Mesendoderm (in vitro differentiated cells): ENCODE measurements at regions not wholly inside any gene's neighbourhood (a gene's known extent, or its start where the extent isn't known, plus 50 kb on each side); places are given as distances from the start of the nearest gene placed in this dataset.

Experiments used
- DNase-seq: peaks from one replicate; pipeline ENCODE4 v3.0.0; 2013
- H2AK5ac ChIP-seq: 2 replicates; pipeline ENCODE4 v1.6.1; 2013; ENCODE audit warnings: low read length, inconsistent platforms
- H2BK120ac ChIP-seq: 2 replicates; pipeline ENCODE4 v1.6.1; 2013; ENCODE audit warnings: low read depth, mild to moderate bottlenecking, low read length, moderate library complexity, mixed read lengths
- H2BK15ac ChIP-seq: replicated peaks from 2 replicates; pipeline ENCODE4 v1.6.1; 2013; ENCODE audit warnings: low read depth, mild to moderate bottlenecking, moderate library complexity
- H2BK5ac ChIP-seq: 2 replicates; pipeline ENCODE4 v1.6.1; 2013; ENCODE audit warnings: low read length, inconsistent platforms
- H3K18ac ChIP-seq: 2 replicates; pipeline ENCODE4 v1.6.1; 2013; ENCODE audit warnings: mild to moderate bottlenecking, low read length, mixed read lengths
- H3K23ac ChIP-seq: one replicate; pipeline ENCODE4 v1.6.1; 2013; ENCODE audit warnings: low read length
- H3K27ac ChIP-seq: 2 replicates; pipeline ENCODE4 v1.5.1; 2013; ENCODE audit warnings: low read depth, mild to moderate bottlenecking, inconsistent platforms, low read length, moderate library complexity
- H3K27me3 ChIP-seq: 2 replicates; pipeline ENCODE4 v1.6.1; 2013; ENCODE audit warnings: low read length, control low read depth, mild to moderate bottlenecking, inconsistent platforms; ENCODE audit not compliant: insufficient read depth, poor library complexity
- H3K36me3 ChIP-seq: 2 replicates; pipeline ENCODE4 v1.6.1; 2013; ENCODE audit warnings: low read length, inconsistent platforms; ENCODE audit not compliant: control insufficient read depth, insufficient read depth
- H3K4ac ChIP-seq: one replicate; pipeline ENCODE4 v1.6.1; 2013; ENCODE audit warnings: low read depth, mild to moderate bottlenecking, low read length, moderate library complexity
- H3K4me1 ChIP-seq: 2 replicates; pipeline ENCODE4 v1.6.1; 2013; ENCODE audit warnings: low read depth, low read length, inconsistent platforms; ENCODE audit not compliant: control insufficient read depth
- H3K4me2 ChIP-seq: 2 replicates; pipeline ENCODE4 v1.6.1; 2013; ENCODE audit warnings: low read length
- H3K4me3 ChIP-seq: 2 replicates; pipeline ENCODE4 v1.5.1; 2013; ENCODE audit warnings: mild to moderate bottlenecking, low read length
- H3K56ac ChIP-seq: one replicate; pipeline ENCODE4 v1.6.1; 2013; ENCODE audit warnings: low read length
- H3K79me1 ChIP-seq: 2 replicates; pipeline ENCODE4 v1.6.1; 2013; ENCODE audit warnings: low read length, inconsistent platforms
- H3K79me2 ChIP-seq: 2 replicates; pipeline ENCODE4 v1.6.1; 2013; ENCODE audit warnings: mild to moderate bottlenecking, low read length; ENCODE audit not compliant: control insufficient read depth, insufficient read depth
- H3K9ac ChIP-seq: 2 replicates; pipeline ENCODE4 v1.6.1; 2013; ENCODE audit warnings: low read length, inconsistent platforms
- H4K5ac ChIP-seq: one replicate; pipeline ENCODE4 v1.6.1; 2013; ENCODE audit warnings: low read length
- H4K8ac ChIP-seq: one replicate; pipeline ENCODE4 v1.6.1; 2013; ENCODE audit warnings: low read depth, mild to moderate bottlenecking, control low read depth, low read length, moderate library complexity
- WGBS: extraction: QIAGEN DNeasy Blood & Tissue Kit; methylation state at CpG from one replicate; pipeline ENCODE4 v1.1.7; 2013; ENCODE audit warnings: low lambda C conversion rate, missing lambda C conversion rate; ENCODE audit not compliant: insufficient coverage; ENCODE audit errors: extremely low coverage; 5-methylcytosine and 5-hydroxymethylcytosine counted together

DNA sequence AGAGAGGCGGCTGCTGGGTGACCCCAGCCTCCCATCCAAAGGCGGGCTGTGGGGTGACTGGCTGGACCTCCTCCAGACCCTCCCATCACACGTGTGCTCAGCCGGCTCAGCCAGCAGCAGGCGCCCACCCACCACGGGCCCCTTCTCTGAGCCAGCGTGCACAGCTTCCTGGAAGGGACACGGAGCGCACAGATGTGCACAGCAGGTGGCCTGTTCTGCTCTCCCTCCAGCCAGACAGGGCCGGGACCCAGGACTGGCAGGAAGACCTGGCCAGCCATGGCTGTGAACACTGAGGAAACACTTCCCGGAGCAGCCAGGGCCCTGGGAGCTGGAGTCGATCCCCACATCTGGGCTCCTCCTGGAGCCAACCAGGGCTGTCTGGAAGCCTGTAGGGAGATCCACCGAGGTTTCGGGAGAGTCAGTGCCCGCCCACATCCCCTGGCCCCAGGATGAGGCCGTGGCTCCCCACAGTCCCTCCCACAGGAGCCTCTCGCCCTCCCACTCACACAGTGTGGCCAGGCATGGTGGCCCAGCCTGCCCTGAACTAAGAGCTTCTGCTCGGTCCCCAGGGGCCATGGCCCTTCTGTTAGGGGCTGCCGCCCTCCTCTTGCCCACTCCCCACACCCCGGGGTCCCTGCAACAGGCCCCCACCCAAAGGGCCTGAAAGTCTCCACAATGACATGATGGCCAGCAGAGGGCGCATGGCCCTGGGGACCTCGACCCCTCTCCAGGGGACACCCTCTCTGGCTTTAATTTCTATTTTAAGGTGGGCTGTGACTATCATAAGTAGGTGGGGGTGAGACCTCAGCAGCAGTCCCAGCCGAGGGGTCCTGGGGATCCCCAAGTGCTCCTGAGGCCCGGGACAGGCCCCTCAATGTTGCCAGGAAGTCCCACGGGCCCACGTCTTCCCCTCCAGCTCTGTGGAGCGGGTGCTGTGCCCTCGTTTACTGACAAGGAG, 90.6 kb upstream of the FGF3 start:
- no peaks in the 10 kb centered on the region for H3K36me3 ChIP-seq
- H2BK15ac ChIP-seq = no peak overlapping the region
- no CpG with 5 or more reads among the region's 28 CpGs for WGBS
- no peak overlapping the region for H3K18ac ChIP-seq
- H3K79me1 ChIP-seq = no peaks in the 10 kb centered on the region
- peak overlapping the region; percentile 38 for H2AK5ac ChIP-seq
- no peak overlapping the region for H2BK120ac ChIP-seq
- no peak overlapping the region for H2BK5ac ChIP-seq
- H3K9ac ChIP-seq = no peak overlapping the region
- no peaks in the 10 kb centered on the region for H3K4me1 ChIP-seq
- peak overlapping the region; percentile 15 for H3K56ac ChIP-seq
- H3K79me2 ChIP-seq = no peaks in the 10 kb centered on the region
- no peak overlapping the region for H3K4me2 ChIP-seq
- no peak overlapping the region for H3K4me3 ChIP-seq
- H3K23ac ChIP-seq = no peak overlapping the region
- no peak overlapping the region for H4K8ac ChIP-seq
- H3K4ac ChIP-seq = no peak overlapping the region
- DNase-seq = no peak
- H4K5ac ChIP-seq = no peak overlapping the region
- no peaks in the 10 kb centered on the region for H3K27me3 ChIP-seq
- H3K27ac ChIP-seq = no peak overlapping the region

GRCh38 chr11:69910519-69911309, 91.5 kb upstream of the FGF3 start:
- Histone ChIP-seq H3K27me3 (no peaks in the 10 kb centered on the region), H3K9ac (no peak overlapping the region), H3K4me2 (no peak overlapping the region), H2BK5ac (no peak overlapping the region), H3K23ac (no peak overlapping the region), H3K4me3 (no peak overlapping the region), H3K56ac (peak overlapping the region; percentile 15), H4K8ac (no peak overlapping the region), H3K4ac (no peak overlapping the region), H3K18ac (no peak overlapping the region), H2BK15ac (no peak overlapping the region), H2AK5ac (peak overlapping the region; percentile 38), H3K27ac (no peak overlapping the region), H4K5ac (no peak overlapping the region), H3K4me1 (no peaks in the 10 kb centered on the region), H3K79me2 (no peaks in the 10 kb centered on the region), H3K79me1 (no peaks in the 10 kb centered on the region), H2BK120ac (no peak overlapping the region), H3K36me3 (no peaks in the 10 kb centered on the region)
- no CpG with 5 or more reads among the region's 17 CpGs for WGBS
- DNase-seq = no peak

DNA sequence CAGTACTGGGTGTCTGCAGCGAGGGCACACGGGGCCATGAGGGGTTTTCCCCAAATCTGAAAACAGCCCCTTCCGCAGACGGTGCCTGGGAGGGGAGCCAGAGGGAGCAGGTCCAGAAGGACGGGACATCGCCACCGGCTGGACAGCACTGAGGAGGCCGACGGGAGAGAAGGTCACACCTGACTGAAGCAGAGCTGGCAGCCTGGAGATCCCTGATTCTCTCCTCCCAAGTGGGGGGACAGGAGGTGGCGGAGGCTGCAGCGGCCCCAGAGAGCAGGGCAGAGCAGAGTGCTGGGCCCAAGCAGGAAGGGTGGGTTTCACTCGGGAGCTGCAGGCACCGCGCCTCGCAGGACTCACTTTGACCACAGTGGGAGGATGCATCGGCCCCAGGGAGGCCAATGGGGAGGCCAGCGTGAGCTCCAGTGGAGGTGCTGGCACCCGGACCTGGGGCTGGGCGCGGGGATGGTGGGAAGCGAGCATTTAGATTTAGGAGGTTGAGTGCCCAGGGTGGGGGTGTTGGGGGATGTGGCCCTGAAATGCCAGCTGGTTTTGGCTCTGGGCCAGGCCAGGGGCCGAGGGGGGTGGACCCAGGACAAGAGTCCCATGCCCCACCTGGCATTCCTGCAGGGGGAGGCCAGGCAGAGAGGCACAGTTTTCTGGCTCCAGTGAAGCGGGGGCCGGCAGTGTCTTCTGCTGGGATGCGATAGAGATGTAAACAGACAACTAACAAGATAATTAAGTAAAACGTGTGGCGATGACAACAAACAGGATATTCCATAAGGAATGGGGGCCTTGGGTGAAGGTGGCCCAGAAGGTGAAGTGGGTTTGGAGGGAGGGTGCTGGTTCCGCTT, 92.3 kb upstream of the FGF3 start:
- Histone ChIP-seq H2BK15ac (no peak overlapping the region), H2BK120ac (no peak overlapping the region), H3K4me3 (no peak overlapping the region), H3K4me1 (no peaks in the 10 kb centered on the region), H2AK5ac (no peak overlapping the region), H3K36me3 (no peaks in the 10 kb centered on the region), H3K79me1 (no peaks in the 10 kb centered on the region), H3K27ac (no peak overlapping the region), H3K18ac (no peak overlapping the region), H3K23ac (no peak overlapping the region), H4K8ac (no peak overlapping the region), H3K27me3 (no peaks in the 10 kb centered on the region), H3K79me2 (no peaks in the 10 kb centered on the region), H3K56ac (no peak overlapping the region), H3K4me2 (no peak overlapping the region), H3K4ac (no peak overlapping the region), H3K9ac (no peak overlapping the region), H2BK5ac (no peak overlapping the region), H4K5ac (no peak overlapping the region)
- no peak for DNase-seq
- WGBS = no CpG with 5 or more reads among the region's 28 CpGs

GRCh38 chr11:69912161-69912910, 93.1 kb upstream of the FGF3 start:
- H4K5ac ChIP-seq = no peak overlapping the region
- H3K4ac ChIP-seq = no peak overlapping the region
- no peak overlapping the region for H2AK5ac ChIP-seq
- no peak overlapping the region for H3K4me2 ChIP-seq
- H3K27ac ChIP-seq = no peak overlapping the region
- H3K27me3 ChIP-seq = no peaks in the 10 kb centered on the region
- no CpG with 5 or more reads among the region's 22 CpGs for WGBS
- H3K4me1 ChIP-seq = no peaks in the 10 kb centered on the region
- no peak overlapping the region for H3K18ac ChIP-seq
- H3K36me3 ChIP-seq = no peaks in the 10 kb centered on the region
- H2BK5ac ChIP-seq = no peak overlapping the region
- H2BK120ac ChIP-seq = no peak overlapping the region
- no peak overlapping the region for H3K9ac ChIP-seq
- no peak overlapping the region for H2BK15ac ChIP-seq
- H4K8ac ChIP-seq = no peak overlapping the region
- DNase-seq = no peak
- no peak overlapping the region for H3K4me3 ChIP-seq
- H3K23ac ChIP-seq = no peak overlapping the region
- H3K79me2 ChIP-seq = no peaks in the 10 kb centered on the region
- H3K79me1 ChIP-seq = no peaks in the 10 kb centered on the region
- H3K56ac ChIP-seq = no peak overlapping the region

GRCh38 chr11:69912911-69913451, 93.8 kb upstream of the FGF3 start:
- H2BK120ac ChIP-seq = no peak overlapping the region
- no peak overlapping the region for H2BK15ac ChIP-seq
- H2AK5ac ChIP-seq = no peak overlapping the region
- DNase-seq = no peak
- no peak overlapping the region for H3K4me3 ChIP-seq
- no peak overlapping the region for H3K56ac ChIP-seq
- H4K5ac ChIP-seq = no peak overlapping the region
- no peaks in the 10 kb centered on the region for H3K79me2 ChIP-seq
- H3K23ac ChIP-seq = no peak overlapping the region
- H3K9ac ChIP-seq = no peak overlapping the region
- no peak overlapping the region for H3K4me2 ChIP-seq
- no peaks in the 10 kb centered on the region for H3K27me3 ChIP-seq
- H3K18ac ChIP-seq = no peak overlapping the region
- no peak overlapping the region for H3K27ac ChIP-seq
- H3K4me1 ChIP-seq = no peaks in the 10 kb centered on the region
- H3K4ac ChIP-seq = no peak overlapping the region
- no peak overlapping the region for H2BK5ac ChIP-seq
- H3K79me1 ChIP-seq = no peaks in the 10 kb centered on the region
- no peaks in the 10 kb centered on the region for H3K36me3 ChIP-seq
- WGBS = no CpG with 5 or more reads among the region's 16 CpGs
- H4K8ac ChIP-seq = no peak overlapping the region
